ENCODE measurements at regions not wholly inside any gene's neighbourhood (a gene's known extent, or its start where the extent isn't known, plus 50 kb on each side); places are given as distances from the start of the nearest gene placed in this dataset.

GRCh38 chr7:93747019-93747418, 143.5 kb downstream of the TFPI2 start:
- H3K27ac ChIP-seq: no peak overlapping the region
- TF ChIP-seq, protein P1, sequence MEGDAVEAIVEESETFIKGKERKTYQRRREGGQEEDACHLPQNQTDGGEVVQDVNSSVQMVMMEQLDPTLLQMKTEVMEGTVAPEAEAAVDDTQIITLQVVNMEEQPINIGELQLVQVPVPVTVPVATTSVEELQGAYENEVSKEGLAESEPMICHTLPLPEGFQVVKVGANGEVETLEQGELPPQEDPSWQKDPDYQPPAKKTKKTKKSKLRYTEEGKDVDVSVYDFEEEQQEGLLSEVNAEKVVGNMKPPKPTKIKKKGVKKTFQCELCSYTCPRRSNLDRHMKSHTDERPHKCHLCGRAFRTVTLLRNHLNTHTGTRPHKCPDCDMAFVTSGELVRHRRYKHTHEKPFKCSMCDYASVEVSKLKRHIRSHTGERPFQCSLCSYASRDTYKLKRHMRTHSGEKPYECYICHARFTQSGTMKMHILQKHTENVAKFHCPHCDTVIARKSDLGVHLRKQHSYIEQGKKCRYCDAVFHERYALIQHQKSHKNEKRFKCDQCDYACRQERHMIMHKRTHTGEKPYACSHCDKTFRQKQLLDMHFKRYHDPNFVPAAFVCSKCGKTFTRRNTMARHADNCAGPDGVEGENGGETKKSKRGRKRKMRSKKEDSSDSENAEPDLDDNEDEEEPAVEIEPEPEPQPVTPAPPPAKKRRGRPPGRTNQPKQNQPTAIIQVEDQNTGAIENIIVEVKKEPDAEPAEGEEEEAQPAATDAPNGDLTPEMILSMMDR (conservative IDR thresholded peaks at IDR 0.05): no peak

- H3K27ac ChIP-seq: no peak overlapping the region
- TF ChIP-seq, protein P1 (conservative IDR thresholded peaks at IDR 0.05): no peak
Measured at GRCh38 chr7:93739424-93739823, 151.1 kb downstream of the TFPI2 start.

- TF ChIP-seq, protein P1 (conservative IDR thresholded peaks at IDR 0.05): no peak
- H3K27ac ChIP-seq: no peak overlapping the region
Measured at GRCh38 chr7:93737953-93738352, 152.6 kb downstream of the TFPI2 start.

DNA sequence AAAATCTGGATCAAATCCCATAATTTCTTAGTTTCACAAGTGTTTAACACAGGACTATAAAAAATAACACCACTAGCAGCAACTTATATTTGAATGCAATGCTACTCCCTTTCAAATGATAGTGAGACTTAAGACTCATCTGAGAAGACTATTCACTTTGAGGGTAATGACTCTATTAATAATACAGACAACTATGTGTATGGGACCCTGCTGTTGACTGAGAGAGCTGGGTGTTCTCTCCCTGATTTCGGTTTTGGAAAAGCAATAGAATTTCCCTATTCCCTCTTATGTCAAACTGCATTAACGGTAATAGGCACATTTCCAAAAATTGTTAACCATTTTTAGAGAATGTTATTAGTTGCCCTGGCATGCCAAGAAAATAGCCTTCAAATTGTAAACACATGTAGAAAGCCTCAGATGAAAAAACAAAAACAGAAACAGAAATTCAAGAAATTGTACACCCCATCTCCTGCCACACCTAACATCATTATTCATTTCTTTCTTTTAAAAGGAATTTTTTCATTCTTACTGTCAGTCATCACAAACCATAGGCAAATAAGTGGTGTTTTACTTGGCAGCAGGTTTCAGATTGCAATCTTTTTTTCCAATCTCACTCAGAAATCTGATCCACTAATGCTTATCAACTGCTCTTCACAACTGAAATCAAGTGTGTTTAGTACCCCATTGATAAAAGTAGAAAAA, 153.7 kb downstream of the TFPI2 start:
- TF ChIP-seq, protein P1 (conservative IDR thresholded peaks at IDR 0.05): no peak

DNA sequence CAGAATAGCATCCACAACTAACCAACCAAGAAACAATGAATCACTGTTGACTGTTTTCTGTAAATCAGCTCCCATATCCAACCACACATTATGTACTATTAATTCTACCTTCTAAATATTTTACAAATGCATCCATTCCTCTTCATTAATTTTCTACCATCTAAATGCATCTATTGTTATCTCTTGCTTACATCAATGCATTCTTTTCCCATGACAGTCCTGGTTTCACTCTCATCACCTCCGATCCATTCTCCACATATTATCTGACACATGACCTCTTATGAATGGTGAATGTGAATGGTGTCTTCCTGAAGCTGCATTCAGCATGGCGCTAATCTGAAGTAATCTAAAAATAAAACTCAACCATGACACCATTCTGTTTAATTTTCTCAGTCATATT, 153.8 kb upstream of the CALCR start:
- TF ChIP-seq, protein P1 (conservative IDR thresholded peaks at IDR 0.05): no peak

More for the DNA sequence above, 153.7 kb downstream of the TFPI2 start:
- H3K27ac ChIP-seq: no peak overlapping the region

GRCh38 chr7:93725954-93726353, 151.4 kb upstream of the CALCR start:
- TF ChIP-seq, protein P1 (conservative IDR thresholded peaks at IDR 0.05): no peak

More for the DNA sequence above, 153.8 kb upstream of the CALCR start:
- H3K27ac ChIP-seq: no peak overlapping the region

GRCh38 chr7:93723424-93724124, 149.1 kb upstream of the CALCR start:
- H3K27ac ChIP-seq: no peak overlapping the region
- TF ChIP-seq, protein P1 (conservative IDR thresholded peaks at IDR 0.05): no peak

More at GRCh38 chr7:93725954-93726353, 151.4 kb upstream of the CALCR start:
- no peak overlapping the region for H3K27ac ChIP-seq
